MCF 10A (cell line): ENCODE measurements at regions not wholly inside any gene's neighbourhood (a gene's known extent, or its start where the extent isn't known, plus 50 kb on each side); places are given as distances from the start of the nearest gene placed in this dataset.

Experiments
- BruUV-seq: library from RNA; stranded (reverse); fragments of 400-500 nt; replicated peaks from 2 replicates; lab custom pipeline; 2021; lab: Mats Ljungman, UMichigan
- CTCF ChIA-PET: fragments of 300-600 bp; sonication (Branson Sonifier 250); formaldehyde crosslinking; extraction: SDS; loops from one replicate; lab custom pipeline; 2021; ENCODE audit warnings: antibody characterized with exemption, inconsistent platforms; lab: Yijun Ruan, JAX
- POLR2A ChIA-PET: fragments of 300-600, 350-650 bp; sonication (Branson Sonifier 250); formaldehyde crosslinking; extraction: SDS; loops from one replicate; lab custom pipeline; 2020; ENCODE audit warnings: antibody characterized with exemption, inconsistent platforms; lab: Yijun Ruan, JAX
- DNase-seq: peaks from one replicate; pipeline ENCODE4 v3.0.0-alpha.2; 2018; ENCODE audit not compliant: unreplicated experiment
- H3K27ac Mint-ChIP-seq: one replicate; pipeline ENCODE4 v1.8.0; 2022; ENCODE audit warnings: mild to moderate bottlenecking, low read depth, mixed read lengths; ENCODE audit not compliant: unreplicated experiment
- H3K27me3 Mint-ChIP-seq: one replicate; pipeline ENCODE4 v1.8.0; 2022; ENCODE audit warnings: mixed read lengths; ENCODE audit not compliant: insufficient read depth, unreplicated experiment
- H3K36me3 Mint-ChIP-seq: one replicate; pipeline ENCODE4 v1.8.0; 2022; ENCODE audit warnings: mild to moderate bottlenecking, moderate library complexity, mixed read lengths; ENCODE audit not compliant: insufficient read depth, unreplicated experiment
- H3K4me1 Mint-ChIP-seq: one replicate; pipeline ENCODE4 v1.8.0; 2022; ENCODE audit warnings: mixed read lengths; ENCODE audit not compliant: insufficient read depth, unreplicated experiment
- H3K4me3 Mint-ChIP-seq: one replicate; pipeline ENCODE4 v1.8.0; 2022; ENCODE audit warnings: mild to moderate bottlenecking, moderate library complexity, mixed read lengths; ENCODE audit not compliant: unreplicated experiment
- H3K9me3 Mint-ChIP-seq: one replicate; pipeline ENCODE4 v1.8.0; 2022; ENCODE audit warnings: mixed read lengths; ENCODE audit not compliant: unreplicated experiment
- CTCF ChIP-seq: fragments of 200-600 bp; IDR thresholded peaks from one replicate; pipeline ENCODE4 v1.8.0; 2022; ENCODE audit warnings: antibody characterized with exemption, mild to moderate bottlenecking; ENCODE audit not compliant: unreplicated experiment
- intact Hi-C: fragments of 100-400 bp; cut with micrococcal nuclease; formaldehyde crosslinking; loops from 2 replicates; pipeline ENCODE4 v1.14.1; 2022

- peaks cover 7% of the 10 kb centered on the region for H3K9me3 Mint-ChIP-seq
- no peak overlapping the region for H3K4me3 Mint-ChIP-seq
- CTCF ChIA-PET: interaction anchor here (0.6 to 0.7 kb wide), 2 partner anchors 179 to 744 kb away, joined by 3 to 4 read pairs; no protein-coding TSS in a partner anchor
- no peaks in the 10 kb centered on the region for H3K27me3 Mint-ChIP-seq
- no peak for DNase-seq
- no peak overlapping the region for H3K27ac Mint-ChIP-seq
- BruUV-seq: no TSS peak
- no peak for TF ChIP-seq CTCF
- intact Hi-C loops: no loop called here
- POLR2A ChIA-PET: interaction anchor here (0.5 kb wide), 1 partner anchor 326 kb away, joined by 4 read pairs; no protein-coding TSS in a partner anchor
- H3K4me1 Mint-ChIP-seq: peaks cover 11% of the 10 kb centered on the region
- H3K36me3 Mint-ChIP-seq: no peaks in the 10 kb centered on the region
Measured at GRCh38 chr6:84579404-84579803, 185.0 kb downstream of the TBX18 start.

GRCh38 chr6:84576029-84576428, 188.4 kb downstream of the TBX18 start:
- ChIA-PET POLR2A (no interaction called here), CTCF (no interaction called here)

GRCh38 chr6:84575264-84575663, 189.1 kb downstream of the TBX18 start:
- CTCF ChIA-PET: no interaction called here
- H3K4me1 Mint-ChIP-seq: peaks cover 5% of the 10 kb centered on the region
- intact Hi-C loops: no loop called here
- H3K36me3 Mint-ChIP-seq: no peaks in the 10 kb centered on the region
- no peak overlapping the region for H3K27ac Mint-ChIP-seq
- DNase-seq: peak; percentile 20
- peaks cover 12% of the 10 kb centered on the region for H3K9me3 Mint-ChIP-seq
- POLR2A ChIA-PET: no interaction called here
- no peak overlapping the region for H3K4me3 Mint-ChIP-seq
- TF ChIP-seq CTCF: no peak
- BruUV-seq: no TSS peak
- no peaks in the 10 kb centered on the region for H3K27me3 Mint-ChIP-seq

More at GRCh38 chr6:84576029-84576428, 188.4 kb downstream of the TBX18 start:
- Mint-ChIP-seq H3K4me3 (no peak overlapping the region), H3K4me1 (peaks cover 5% of the 10 kb centered on the region), H3K27me3 (no peaks in the 10 kb centered on the region), H3K27ac (no peak overlapping the region), H3K9me3 (peaks cover 7% of the 10 kb centered on the region), H3K36me3 (no peaks in the 10 kb centered on the region)
- no peak for DNase-seq
- TF ChIP-seq CTCF: no peak
- no TSS peak for BruUV-seq
- intact Hi-C loops: no loop called here

GRCh38 chr6:84569882-84570281, 194.5 kb downstream of the TBX18 start:
- POLR2A ChIA-PET: no interaction called here
- no peak for DNase-seq
- peaks cover 22% of the 10 kb centered on the region for H3K9me3 Mint-ChIP-seq
- H3K4me1 Mint-ChIP-seq: no peaks in the 10 kb centered on the region
- no peaks in the 10 kb centered on the region for H3K27me3 Mint-ChIP-seq
- TF ChIP-seq CTCF: no peak
- no TSS peak for BruUV-seq
- intact Hi-C loops: loop anchor here (2.0 to 10.0 kb wide), 3 partner anchors 141 to 755 kb away; no protein-coding TSS in a partner anchor
- no peak overlapping the region for H3K4me3 Mint-ChIP-seq
- no peak overlapping the region for H3K27ac Mint-ChIP-seq
- H3K36me3 Mint-ChIP-seq: no peaks in the 10 kb centered on the region
- CTCF ChIA-PET: interaction anchor here (0.6 to 1.0 kb wide), 2 partner anchors 142 to 346 kb away, joined by 3 read pairs; no protein-coding TSS in a partner anchor
